GM12873 (cell line): ENCODE measurements at regions not wholly inside any gene's neighbourhood (a gene's known extent, or its start where the extent isn't known, plus 50 kb on each side); places are given as distances from the start of the nearest gene placed in this dataset.

Experiments
- CTCF ChIP-seq: IDR thresholded peaks from 2 replicates; pipeline ENCODE4 v1.5.1; 2012; ENCODE audit warnings: low read depth, mild to moderate bottlenecking, moderate library complexity, low read length, control low read depth; ENCODE audit not compliant: insufficient read depth; ENCODE audit errors: missing control alignments

GRCh38 chr18:6557057-6557769 is 142.5 kb upstream of the L3MBTL4 start:
- TF ChIP-seq CTCF: no peak

GRCh38 chr18:6557770-6558248 is 143.1 kb upstream of the L3MBTL4 start:
- no peak for TF ChIP-seq CTCF

- TF ChIP-seq CTCF: no peak
These were observed 143.9 kb upstream of the L3MBTL4 start for GRCh38 chr18:6558446-6559156.

- no peak for TF ChIP-seq CTCF
These were observed 144.6 kb upstream of the L3MBTL4 start for GRCh38 chr18:6559296-6559695.

GRCh38 chr18:6561016-6561415 is 146.3 kb upstream of the L3MBTL4 start:
- TF ChIP-seq CTCF: no peak

- TF ChIP-seq CTCF: no peak
These were observed 146.7 kb upstream of the L3MBTL4 start for GRCh38 chr18:6561420-6561861.

GRCh38 chr18:6561862-6562291 is 147.2 kb upstream of the L3MBTL4 start:
- no peak for TF ChIP-seq CTCF
